Fibroblast of lung (primary cell): ENCODE measurements at regions not wholly inside any gene's neighbourhood (a gene's known extent, or its start where the extent isn't known, plus 50 kb on each side); places are given as distances from the start of the nearest gene placed in this dataset.

Source experiments
- DNase-seq, 2 donors: peaks; one replicate each; pipeline versions ENCODE4 v3.0.0 to v3.0.0-alpha.2; 2010; ENCODE audit warnings: low read depth in 2 of 2
- H2AFZ ChIP-seq: 2 replicates; pipeline ENCODE4 v1.5.1; 2012; ENCODE audit warnings: low read length, control low read depth, inconsistent platforms
- H3K27ac ChIP-seq: 2 replicates; pipeline ENCODE4 v1.5.1; 2011; ENCODE audit warnings: low read length, control low read depth; ENCODE audit not compliant: insufficient read depth
- H3K27me3 ChIP-seq: 2 replicates; pipeline ENCODE4 v1.5.1; 2011; ENCODE audit warnings: mild to moderate bottlenecking, low read length; ENCODE audit not compliant: control insufficient read depth, insufficient read depth
- H3K36me3 ChIP-seq: 2 replicates; pipeline ENCODE4 v1.5.1; 2011; ENCODE audit warnings: low read length; ENCODE audit not compliant: control insufficient read depth, insufficient read depth
- H3K4me1 ChIP-seq: 2 replicates; pipeline ENCODE4 v1.5.1; 2011; ENCODE audit warnings: low read length; ENCODE audit not compliant: control insufficient read depth, insufficient read depth; ENCODE audit errors: extremely low read depth
- H3K4me2 ChIP-seq: 2 replicates; pipeline ENCODE4 v1.5.1; 2011; ENCODE audit warnings: low read length, control low read depth; ENCODE audit not compliant: insufficient read depth; ENCODE audit errors: extremely low read depth
- H3K4me3 ChIP-seq, 4 experiments: fragments of 200-600 bp in 1 of 4; sonication (generic) in 1 of 4; replicated peaks in 1 of 4; 2 replicates each; pipeline ENCODE4 v1.5.1; 2011 to 2016; ENCODE audit warnings: low read length in 4 of 4, low read depth in 3 of 4, mild to moderate bottlenecking in 3 of 4, control low read depth in 2 of 4, inconsistent platforms in 1 of 4, mixed read lengths in 1 of 4; ENCODE audit not compliant: insufficient read depth in 1 of 4; ENCODE audit errors: control extremely low read depth in 1 of 4
- H3K79me2 ChIP-seq: 2 replicates; pipeline ENCODE4 v1.5.1; 2012; ENCODE audit warnings: mild to moderate bottlenecking, low read length, inconsistent platforms; ENCODE audit not compliant: control insufficient read depth, insufficient read depth
- H3K9ac ChIP-seq: 2 replicates; pipeline ENCODE4 v1.5.1; 2011; ENCODE audit warnings: mild to moderate bottlenecking, low read length, control low read depth; ENCODE audit not compliant: insufficient read depth
- H3K9me3 ChIP-seq: 2 replicates; pipeline ENCODE4 v1.5.1; 2012; ENCODE audit warnings: low read depth, low read length; ENCODE audit not compliant: control insufficient read depth, insufficient read depth
- H4K20me1 ChIP-seq: 2 replicates; pipeline ENCODE4 v1.5.1; 2011; ENCODE audit warnings: low read length; ENCODE audit not compliant: control insufficient read depth, insufficient read depth; ENCODE audit errors: extremely low read depth
- EZH2 ChIP-seq: IDR thresholded peaks from 2 replicates; pipeline ENCODE4 v1.5.1; 2012; ENCODE audit warnings: low read length, control low read depth, mild to moderate bottlenecking; ENCODE audit errors: missing control alignments
- TF ChIP-seq, protein P1 (sequence below), 2 donors: IDR thresholded peaks in 1 of 2; conservative IDR thresholded peaks in 1 of 2; 1 replicate in 1 of 2; 2 replicates in 1 of 2; pipeline ENCODE4 v1.5.1; 2011 to 2012; ENCODE audit warnings: low read length in 2 of 2, control low read depth in 1 of 2, inconsistent platforms in 1 of 2, low read depth in 1 of 2, mild to moderate bottlenecking in 1 of 2

DNA sequence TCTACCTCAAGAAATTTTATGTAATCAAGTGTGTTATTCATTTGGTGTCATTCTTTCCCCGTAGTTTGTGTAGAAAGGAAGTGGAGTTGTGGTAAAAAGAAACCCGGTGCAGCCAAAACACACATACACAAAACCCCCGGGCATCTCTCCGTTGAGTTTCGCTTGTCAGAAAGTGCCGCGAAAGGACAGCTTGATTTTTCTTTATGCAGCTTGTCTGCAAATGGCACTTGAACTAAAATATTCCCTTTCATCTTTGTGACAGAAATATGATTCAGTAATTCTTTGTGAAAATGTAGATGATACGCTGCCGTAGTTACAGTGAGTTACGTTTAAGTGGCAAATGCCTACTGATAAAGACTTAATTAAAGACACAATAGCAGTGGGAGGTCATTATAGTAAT lies 268.8 kb upstream of the SPRED2 start:
- TF ChIP-seq EZH2: no peak
- TF ChIP-seq, protein P1, sequence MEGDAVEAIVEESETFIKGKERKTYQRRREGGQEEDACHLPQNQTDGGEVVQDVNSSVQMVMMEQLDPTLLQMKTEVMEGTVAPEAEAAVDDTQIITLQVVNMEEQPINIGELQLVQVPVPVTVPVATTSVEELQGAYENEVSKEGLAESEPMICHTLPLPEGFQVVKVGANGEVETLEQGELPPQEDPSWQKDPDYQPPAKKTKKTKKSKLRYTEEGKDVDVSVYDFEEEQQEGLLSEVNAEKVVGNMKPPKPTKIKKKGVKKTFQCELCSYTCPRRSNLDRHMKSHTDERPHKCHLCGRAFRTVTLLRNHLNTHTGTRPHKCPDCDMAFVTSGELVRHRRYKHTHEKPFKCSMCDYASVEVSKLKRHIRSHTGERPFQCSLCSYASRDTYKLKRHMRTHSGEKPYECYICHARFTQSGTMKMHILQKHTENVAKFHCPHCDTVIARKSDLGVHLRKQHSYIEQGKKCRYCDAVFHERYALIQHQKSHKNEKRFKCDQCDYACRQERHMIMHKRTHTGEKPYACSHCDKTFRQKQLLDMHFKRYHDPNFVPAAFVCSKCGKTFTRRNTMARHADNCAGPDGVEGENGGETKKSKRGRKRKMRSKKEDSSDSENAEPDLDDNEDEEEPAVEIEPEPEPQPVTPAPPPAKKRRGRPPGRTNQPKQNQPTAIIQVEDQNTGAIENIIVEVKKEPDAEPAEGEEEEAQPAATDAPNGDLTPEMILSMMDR (conservative IDR thresholded peaks at IDR 0.05 in 1 of 2, IDR thresholded peaks at IDR 0.05 in 1 of 2; ENCODE audit: low read depth in 1 of 2, low read length in 2 of 2): no peak
- Histone ChIP-seq H3K4me2 (no peak overlapping the region), H3K27ac (no peak overlapping the region), H3K4me3 (no peak overlapping the region), H3K36me3 (no peaks in the 10 kb centered on the region), H3K79me2 (no peaks in the 10 kb centered on the region), H3K27me3 (no peaks in the 10 kb centered on the region), H3K9ac (no peak overlapping the region), H3K9me3 (no peaks in the 10 kb centered on the region), H3K4me1 (no peaks in the 10 kb centered on the region), H4K20me1 (no peaks in the 10 kb centered on the region), H2AFZ (no peak overlapping the region)
- no peak for DNase-seq

GRCh38 chr2:65700720-65701119 lies 268.3 kb upstream of the SPRED2 start:
- no peaks in the 10 kb centered on the region for H3K79me2 ChIP-seq
- no peak overlapping the region for H3K9ac ChIP-seq
- H3K27me3 ChIP-seq: no peaks in the 10 kb centered on the region
- TF ChIP-seq, protein P1 (conservative IDR thresholded peaks at IDR 0.05 in 1 of 2, IDR thresholded peaks at IDR 0.05 in 1 of 2; ENCODE audit: low read depth in 1 of 2, low read length in 2 of 2): no peak
- no peak for TF ChIP-seq EZH2
- no peak overlapping the region for H3K4me2 ChIP-seq
- DNase-seq: no peak
- no peak overlapping the region for H3K4me3 ChIP-seq
- no peaks in the 10 kb centered on the region for H3K9me3 ChIP-seq
- no peaks in the 10 kb centered on the region for H3K4me1 ChIP-seq
- H3K36me3 ChIP-seq: no peaks in the 10 kb centered on the region
- no peak overlapping the region for H3K27ac ChIP-seq
- no peak overlapping the region for H2AFZ ChIP-seq
- H4K20me1 ChIP-seq: no peaks in the 10 kb centered on the region

DNA sequence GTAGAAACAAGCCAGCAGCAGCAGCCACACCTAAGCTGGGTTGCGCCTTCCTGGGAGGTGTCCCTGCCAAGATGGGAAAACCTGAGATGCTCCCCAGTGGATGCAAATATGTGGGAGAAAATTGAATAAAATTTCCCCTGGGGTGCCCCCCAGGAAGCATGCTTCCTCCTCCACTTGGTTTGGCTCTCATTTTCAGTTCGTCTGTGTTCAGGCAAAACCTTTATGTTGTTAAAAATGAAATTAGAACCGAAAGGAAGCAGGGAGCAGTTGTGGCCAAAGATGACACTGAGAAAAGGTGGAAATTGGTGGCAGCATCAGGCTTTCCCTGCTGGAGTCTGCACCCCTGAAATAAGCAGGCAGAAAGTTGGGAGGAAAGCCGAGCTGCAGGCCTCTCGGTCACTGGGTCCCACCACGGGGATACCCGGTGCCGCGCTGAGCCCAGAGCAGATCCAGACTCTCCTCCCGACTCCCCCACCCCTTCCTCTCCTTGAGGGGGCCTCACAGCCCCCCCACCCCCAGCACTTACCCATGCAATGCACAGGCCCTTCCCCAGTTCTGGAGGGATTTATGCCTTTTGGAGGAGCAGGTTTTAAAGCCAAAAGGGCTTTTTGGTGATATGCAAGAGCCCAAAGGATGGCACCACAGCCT lies 267.7 kb upstream of the SPRED2 start:
- DNase-seq: no peak
- Histone ChIP-seq H2AFZ (no peak overlapping the region), H4K20me1 (no peaks in the 10 kb centered on the region), H3K4me1 (no peaks in the 10 kb centered on the region), H3K4me2 (no peak overlapping the region), H3K36me3 (no peaks in the 10 kb centered on the region), H3K27me3 (no peaks in the 10 kb centered on the region), H3K79me2 (no peaks in the 10 kb centered on the region), H3K4me3 (no peak overlapping the region), H3K9me3 (no peaks in the 10 kb centered on the region), H3K9ac (no peak overlapping the region), H3K27ac (no peak overlapping the region)
- TF ChIP-seq, protein P1 (conservative IDR thresholded peaks at IDR 0.05 in 1 of 2, IDR thresholded peaks at IDR 0.05 in 1 of 2; ENCODE audit: low read depth in 1 of 2, low read length in 2 of 2): no peak
- no peak for TF ChIP-seq EZH2
